CD4-positive, alpha-beta T cell (primary cell): ENCODE measurements at regions not wholly inside any gene's neighbourhood (a gene's known extent, or its start where the extent isn't known, plus 50 kb on each side); places are given as distances from the start of the nearest gene placed in this dataset.

Source experiments
- ATAC-seq: fragments of 200-7000 bp; cut with Tn5 transposase; one replicate; pipeline ENCODE4 v1.10.0; 2022; ENCODE audit warnings: mild to moderate bottlenecking; ENCODE audit not compliant: poor library complexity
- CTCF ChIA-PET: fragments of 350-600 bp; sonication (Branson Sonifier 250); formaldehyde crosslinking; loops from one replicate; lab custom pipeline; 2021; ENCODE audit warnings: antibody characterized with exemption, inconsistent platforms; lab: Charles Lee
- POLR2A ChIA-PET: fragments of 350-600 bp; sonication (Branson Sonifier 250); formaldehyde crosslinking; loops from one replicate; lab custom pipeline; 2021; ENCODE audit warnings: antibody characterized with exemption, inconsistent platforms; lab: Charles Lee
- DNase-seq, 14 experiments: peaks; one replicate each; pipeline ENCODE4 v3.0.0-alpha.2; 2013 to 2020; ENCODE audit warnings: mixed read lengths in 2 of 14
- H3K27ac ChIP-seq, 2 donors: one replicate each; pipeline versions ENCODE4 v1.5.1 to v1.7.0; 2013; ENCODE audit warnings: low read length in 2 of 2, low read depth in 1 of 2, mild to moderate bottlenecking in 1 of 2
- H3K27me3 ChIP-seq, 2 experiments: 1 replicate in 1 of 2; 2 replicates in 1 of 2; pipeline versions ENCODE4 v1.6.1 to v1.7.0; 2013; ENCODE audit warnings: low read length in 2 of 2, control low read depth in 1 of 2, mild to moderate bottlenecking in 1 of 2, moderate library complexity in 1 of 2; ENCODE audit not compliant: insufficient read depth in 2 of 2, control insufficient read depth in 1 of 2
- H3K36me3 ChIP-seq: one replicate; pipeline ENCODE4 v1.6.1; 2013; ENCODE audit warnings: low read length, control low read depth; ENCODE audit not compliant: insufficient read depth
- H3K4me1 ChIP-seq: one replicate; pipeline ENCODE4 v1.6.1; 2013; ENCODE audit warnings: low read length, control low read depth; ENCODE audit not compliant: insufficient read depth
- H3K4me3 ChIP-seq: one replicate; pipeline ENCODE4 v1.5.1; 2013; ENCODE audit warnings: mild to moderate bottlenecking, low read length, moderate library complexity
- H3K9me3 ChIP-seq, 2 experiments: 1 replicate in 1 of 2; 2 replicates in 1 of 2; pipeline versions ENCODE4 v1.6.1 to v1.7.0; 2013; ENCODE audit warnings: low read length in 2 of 2, mild to moderate bottlenecking in 2 of 2, control low read depth in 1 of 2, moderate library complexity in 1 of 2; ENCODE audit not compliant: control insufficient read depth in 1 of 2, insufficient read depth in 1 of 2
- H3K27ac Mint-ChIP-seq: one replicate; pipeline ENCODE4 v1.8.0; 2020; ENCODE audit warnings: mixed read lengths
- H3K27me3 Mint-ChIP-seq: one replicate; pipeline ENCODE4 v1.8.0; 2021; ENCODE audit warnings: mixed read lengths
- H3K36me3 Mint-ChIP-seq: one replicate; pipeline ENCODE4 v1.8.0; 2021; ENCODE audit warnings: low read depth, mixed read lengths
- H3K4me1 Mint-ChIP-seq: one replicate; pipeline ENCODE4 v1.8.0; 2021; ENCODE audit warnings: low read depth, mixed read lengths
- H3K4me3 Mint-ChIP-seq: one replicate; pipeline ENCODE4 v1.8.0; 2020; ENCODE audit warnings: mild to moderate bottlenecking, mixed read lengths
- H3K9me3 Mint-ChIP-seq: one replicate; pipeline ENCODE4 v1.8.0; 2020; ENCODE audit warnings: mixed read lengths
- CTCF ChIP-seq: fragments of 200-600 bp; IDR thresholded peaks from one replicate; pipeline ENCODE4 v1.8.0; 2022; ENCODE audit warnings: antibody characterized with exemption, mild to moderate bottlenecking
- intact Hi-C, 2 experiments: fragments of 100-400 bp; cut with DNase I in 1 of 2; cut with micrococcal nuclease in 1 of 2; formaldehyde crosslinking; loops; one replicate each; pipeline versions ENCODE4 v1.15.1 to v1.9.0; 2023 to 2025; cut with DNase I, micrococcal nuclease

- Histone ChIP-seq H3K4me1 (no peaks in the 10 kb centered on the region), H3K27me3 (no peaks in the 10 kb centered on the region), H3K27ac (no peak overlapping the region), H3K36me3 (no peaks in the 10 kb centered on the region), H3K4me3 (no peak overlapping the region), H3K9me3 (peaks cover 0 to 14% of the 10 kb centered on the region in 2 experiments)
- TF ChIP-seq CTCF, result no peak
- DNase-seq (no peak), ATAC-seq (no peak)
- no peaks in the 10 kb centered on the region for H3K4me1 Mint-ChIP-seq
- intact Hi-C loops, result no loop called here
- H3K27me3 Mint-ChIP-seq, result no peaks in the 10 kb centered on the region
- H3K36me3 Mint-ChIP-seq, result no peaks in the 10 kb centered on the region
- POLR2A ChIA-PET, result no interaction called here
- H3K9me3 Mint-ChIP-seq, result peaks cover 3% of the 10 kb centered on the region
- H3K4me3 Mint-ChIP-seq, result no peak overlapping the region
- H3K27ac Mint-ChIP-seq, result no peak overlapping the region
- CTCF ChIA-PET, result no interaction called here
Observed at GRCh38 chr5:4659851-4660250, 480.3 kb upstream of the ADAMTS16 start.

GRCh38 chr5:4661326-4661725, 478.8 kb upstream of the ADAMTS16 start:
- no peaks in the 10 kb centered on the region for H3K4me1 ChIP-seq
- H3K27me3 ChIP-seq, result no peaks in the 10 kb centered on the region
- peaks cover 0 to 5% of the 10 kb centered on the region in 2 experiments for H3K9me3 ChIP-seq
- H3K27ac ChIP-seq, result no peak overlapping the region
- TF ChIP-seq CTCF, result no peak
- ATAC-seq (no peak), DNase-seq (no peak)
- Mint-ChIP-seq H3K27me3 (no peaks in the 10 kb centered on the region), H3K9me3 (peaks cover 3% of the 10 kb centered on the region), H3K27ac (no peak overlapping the region), H3K4me1 (no peaks in the 10 kb centered on the region), H3K4me3 (no peak overlapping the region), H3K36me3 (no peaks in the 10 kb centered on the region)
- intact Hi-C loops, result no loop called here
- no peaks in the 10 kb centered on the region for H3K36me3 ChIP-seq
- POLR2A ChIA-PET, result no interaction called here
- no peak overlapping the region for H3K4me3 ChIP-seq
- CTCF ChIA-PET, result no interaction called here

GRCh38 chr5:4661836-4662235, 478.3 kb upstream of the ADAMTS16 start:
- Histone ChIP-seq H3K9me3 (peaks cover 0 to 8% of the 10 kb centered on the region in 2 experiments), H3K27ac (no peak overlapping the region), H3K36me3 (no peaks in the 10 kb centered on the region), H3K4me3 (no peak overlapping the region), H3K27me3 (no peaks in the 10 kb centered on the region), H3K4me1 (no peaks in the 10 kb centered on the region)
- no peaks in the 10 kb centered on the region for H3K27me3 Mint-ChIP-seq
- intact Hi-C loops, result no loop called here
- ChIA-PET CTCF (no interaction called here), POLR2A (no interaction called here)
- no peak for ATAC-seq
- DNase-seq, result no peak
- no peak overlapping the region for H3K4me3 Mint-ChIP-seq
- H3K27ac Mint-ChIP-seq, result no peak overlapping the region
- TF ChIP-seq CTCF, result no peak
- peaks cover 3% of the 10 kb centered on the region for H3K9me3 Mint-ChIP-seq
- H3K36me3 Mint-ChIP-seq, result no peaks in the 10 kb centered on the region
- H3K4me1 Mint-ChIP-seq, result no peaks in the 10 kb centered on the region
